Osteocyte (in vitro differentiated cells): ENCODE measurements at regions not wholly inside any gene's neighbourhood (a gene's known extent, or its start where the extent isn't known, plus 50 kb on each side); places are given as distances from the start of the nearest gene placed in this dataset.

ENCODE experiments used
- DNase-seq: peaks from one replicate; pipeline ENCODE4 v3.0.0; 2021; ENCODE audit warnings: mixed read lengths; ENCODE audit not compliant: unreplicated experiment; ENCODE audit errors: extremely low spot score
- H3K27ac Mint-ChIP-seq: one replicate; pipeline ENCODE4 v1.8.0; 2021; ENCODE audit warnings: mild to moderate bottlenecking, mixed read lengths; ENCODE audit not compliant: unreplicated experiment
- H3K27me3 Mint-ChIP-seq: one replicate; pipeline ENCODE4 v1.8.0; 2021; ENCODE audit warnings: mixed read lengths; ENCODE audit not compliant: unreplicated experiment
- H3K36me3 Mint-ChIP-seq: one replicate; pipeline ENCODE4 v1.8.0; 2021; ENCODE audit warnings: mixed read lengths; ENCODE audit not compliant: unreplicated experiment
- H3K4me1 Mint-ChIP-seq: one replicate; pipeline ENCODE4 v1.8.0; 2021; ENCODE audit warnings: mixed read lengths; ENCODE audit not compliant: unreplicated experiment
- H3K4me3 Mint-ChIP-seq: one replicate; pipeline ENCODE4 v1.8.0; 2021; ENCODE audit warnings: mild to moderate bottlenecking, moderate library complexity, mixed read lengths; ENCODE audit not compliant: unreplicated experiment
- H3K9me3 Mint-ChIP-seq: one replicate; pipeline ENCODE4 v1.8.0; 2021; ENCODE audit warnings: mixed read lengths; ENCODE audit not compliant: unreplicated experiment
- TF ChIP-seq, protein P1 (sequence below): fragments of 200-600 bp; sonication (generic); IDR thresholded peaks from 2 replicates; pipeline ENCODE4 v1.5.0; 2021; ENCODE audit warnings: antibody characterized with exemption, mild to moderate bottlenecking, moderate library complexity

DNA sequence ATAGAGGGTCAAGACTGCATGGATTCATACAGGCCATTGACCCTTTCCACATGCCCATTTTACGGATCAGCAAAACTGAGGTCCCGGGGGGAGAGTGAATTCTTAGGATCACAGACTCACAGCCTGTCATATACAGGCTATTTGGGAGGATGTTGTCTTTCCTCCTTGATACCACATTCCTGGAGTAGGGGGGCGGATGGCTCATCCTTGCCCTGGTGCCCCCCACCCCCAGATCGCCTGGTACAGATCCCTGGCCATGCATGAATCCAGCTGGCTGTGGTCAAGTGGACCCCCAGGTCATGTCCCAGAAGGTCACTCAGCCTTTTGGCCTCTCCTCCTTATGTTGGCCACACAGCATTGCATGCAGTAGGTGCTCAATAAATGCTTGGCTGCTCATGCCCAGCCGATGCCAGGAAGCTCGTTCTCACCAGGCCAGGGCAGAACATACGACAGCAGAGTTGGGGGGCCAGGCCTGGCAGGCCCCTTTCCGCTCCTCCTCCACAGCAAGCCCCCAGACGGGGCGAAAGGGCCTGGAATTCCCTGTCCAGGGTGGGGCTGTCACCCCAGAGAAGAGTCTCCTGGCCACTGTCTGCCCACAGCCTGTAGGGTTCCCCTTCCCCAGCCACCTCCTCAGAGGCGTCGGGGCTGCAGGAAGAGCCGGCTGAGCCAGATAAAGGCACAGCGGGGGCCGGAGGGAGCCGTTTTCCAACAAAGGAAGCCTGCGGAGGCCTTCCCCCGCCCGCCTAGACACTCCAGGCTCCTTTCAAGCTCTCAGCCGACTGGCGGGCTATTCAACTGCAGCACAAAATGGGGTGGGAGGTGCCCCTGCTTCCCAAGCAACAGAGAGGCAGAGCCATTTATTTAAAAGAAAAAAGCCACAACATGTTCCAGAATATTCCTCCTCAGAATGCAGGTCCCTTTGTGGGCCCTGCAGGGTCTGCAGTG, 215.7 kb upstream of the CIBAR2 start:
- no peak for DNase-seq
- Mint-ChIP-seq H3K4me3 (no peak overlapping the region), H3K27ac (peak overlapping the region; percentile 67), H3K36me3 (no peaks in the 10 kb centered on the region), H3K4me1 (peaks cover 54% of the 10 kb centered on the region), H3K9me3 (no peaks in the 10 kb centered on the region), H3K27me3 (no peaks in the 10 kb centered on the region)
- TF ChIP-seq, protein P1, sequence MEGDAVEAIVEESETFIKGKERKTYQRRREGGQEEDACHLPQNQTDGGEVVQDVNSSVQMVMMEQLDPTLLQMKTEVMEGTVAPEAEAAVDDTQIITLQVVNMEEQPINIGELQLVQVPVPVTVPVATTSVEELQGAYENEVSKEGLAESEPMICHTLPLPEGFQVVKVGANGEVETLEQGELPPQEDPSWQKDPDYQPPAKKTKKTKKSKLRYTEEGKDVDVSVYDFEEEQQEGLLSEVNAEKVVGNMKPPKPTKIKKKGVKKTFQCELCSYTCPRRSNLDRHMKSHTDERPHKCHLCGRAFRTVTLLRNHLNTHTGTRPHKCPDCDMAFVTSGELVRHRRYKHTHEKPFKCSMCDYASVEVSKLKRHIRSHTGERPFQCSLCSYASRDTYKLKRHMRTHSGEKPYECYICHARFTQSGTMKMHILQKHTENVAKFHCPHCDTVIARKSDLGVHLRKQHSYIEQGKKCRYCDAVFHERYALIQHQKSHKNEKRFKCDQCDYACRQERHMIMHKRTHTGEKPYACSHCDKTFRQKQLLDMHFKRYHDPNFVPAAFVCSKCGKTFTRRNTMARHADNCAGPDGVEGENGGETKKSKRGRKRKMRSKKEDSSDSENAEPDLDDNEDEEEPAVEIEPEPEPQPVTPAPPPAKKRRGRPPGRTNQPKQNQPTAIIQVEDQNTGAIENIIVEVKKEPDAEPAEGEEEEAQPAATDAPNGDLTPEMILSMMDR: no peak

DNA sequence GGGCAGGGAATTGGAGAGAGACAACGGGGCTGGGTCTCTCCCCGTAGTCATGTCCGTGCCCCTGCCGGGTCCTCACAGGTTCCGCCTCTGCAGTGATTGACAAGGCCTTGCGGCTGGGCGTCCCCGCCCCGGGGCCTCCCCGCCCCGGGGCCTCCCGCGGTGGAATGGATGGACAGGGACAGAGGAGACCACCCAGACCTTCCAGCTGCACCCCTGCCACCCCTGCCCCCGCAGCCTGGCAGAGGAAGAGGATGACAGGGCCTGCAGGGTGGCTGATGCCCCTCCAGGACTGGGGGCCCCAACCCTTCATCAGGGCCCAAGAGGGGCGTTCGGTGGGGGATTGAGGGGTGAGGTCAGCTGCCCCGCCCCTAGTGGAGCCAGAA, 216.4 kb upstream of the CIBAR2 start:
- H3K9me3 Mint-ChIP-seq: no peaks in the 10 kb centered on the region
- TF ChIP-seq, protein P1: no peak
- no peaks in the 10 kb centered on the region for H3K27me3 Mint-ChIP-seq
- H3K4me1 Mint-ChIP-seq: peaks cover 51% of the 10 kb centered on the region
- no peak overlapping the region for H3K4me3 Mint-ChIP-seq
- no peaks in the 10 kb centered on the region for H3K36me3 Mint-ChIP-seq
- DNase-seq: no peak
- peak overlapping the region; percentile 67 for H3K27ac Mint-ChIP-seq

DNA sequence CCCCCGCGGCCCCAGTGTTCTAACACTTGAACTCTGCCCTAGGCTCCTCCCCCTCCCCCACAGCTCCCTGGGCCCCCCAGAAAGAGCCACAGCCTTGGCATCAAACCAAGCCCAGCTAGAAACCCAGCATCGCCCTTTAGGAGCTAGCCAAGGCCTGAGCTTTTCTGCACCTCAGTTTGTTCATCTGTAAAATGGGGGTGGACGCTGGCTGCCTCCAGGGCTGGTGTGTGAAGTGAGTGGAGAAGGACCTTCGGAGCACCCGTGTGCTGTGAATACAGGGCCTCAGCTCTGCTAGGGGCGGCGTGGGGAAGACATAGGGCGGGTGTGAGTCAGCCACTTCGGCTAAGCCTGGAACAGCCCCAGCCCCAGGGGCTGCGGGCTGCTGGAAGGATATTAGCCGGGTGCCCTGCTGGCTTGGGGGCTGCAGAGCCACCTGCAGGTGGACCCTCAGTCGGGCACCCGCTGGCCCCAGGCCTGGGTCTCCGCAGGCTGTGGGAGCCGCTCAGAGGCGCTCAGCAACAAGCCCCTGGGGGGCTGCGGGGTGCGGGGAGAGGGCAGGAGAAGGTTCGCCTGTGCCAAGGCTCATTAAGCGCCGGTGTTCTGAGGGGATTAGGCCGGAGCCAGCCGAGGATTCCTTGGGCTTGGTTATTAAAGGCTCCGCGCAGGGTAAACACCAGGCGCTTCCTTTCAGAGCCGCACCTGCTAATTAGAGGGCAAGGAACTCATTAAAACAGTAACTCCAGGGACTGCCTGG, 217.0 kb upstream of the CIBAR2 start:
- Mint-ChIP-seq H3K27ac (peak overlapping the region; percentile 47), H3K4me3 (peak overlapping the region; percentile 14), H3K36me3 (no peaks in the 10 kb centered on the region), H3K9me3 (no peaks in the 10 kb centered on the region), H3K27me3 (no peaks in the 10 kb centered on the region), H3K4me1 (peaks cover 54% of the 10 kb centered on the region)
- TF ChIP-seq, protein P1: no peak
- no peak for DNase-seq

DNA sequence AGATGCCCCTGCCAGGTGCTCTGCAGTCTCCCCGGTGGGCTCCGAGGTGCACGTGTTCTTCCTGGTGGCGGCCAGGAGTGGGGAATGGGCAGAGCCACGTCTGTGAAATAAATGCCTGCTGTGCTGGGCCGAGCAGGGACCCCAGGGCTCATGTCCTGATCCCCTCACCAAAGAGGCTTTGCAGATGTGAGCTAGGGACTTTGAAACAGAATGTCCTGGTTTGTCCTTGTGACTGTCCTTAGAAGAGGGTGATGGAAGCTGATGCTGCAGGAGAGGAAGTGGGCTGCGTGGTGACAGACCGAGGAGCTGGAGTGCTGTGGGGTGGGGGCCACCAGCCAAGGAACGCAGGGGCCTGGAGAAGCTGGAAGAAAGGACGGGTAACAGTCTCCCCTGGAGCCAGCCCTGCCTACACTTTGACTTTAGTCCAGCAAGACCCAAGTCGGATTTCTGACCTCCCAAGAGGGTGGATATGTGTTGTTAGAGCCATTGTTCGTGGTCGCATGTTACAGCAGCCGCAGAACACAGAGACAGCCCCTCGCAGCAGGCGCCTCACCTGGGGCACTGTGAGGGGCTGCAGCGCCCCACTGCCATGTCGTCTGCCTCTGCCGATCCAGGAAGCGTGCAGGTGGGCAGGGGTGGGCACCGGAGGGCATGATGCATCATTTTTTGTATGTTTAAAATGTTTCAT, 217.9 kb upstream of the CIBAR2 start:
- no peak overlapping the region for H3K4me3 Mint-ChIP-seq
- no peaks in the 10 kb centered on the region for H3K9me3 Mint-ChIP-seq
- peaks cover 59% of the 10 kb centered on the region for H3K4me1 Mint-ChIP-seq
- no peaks in the 10 kb centered on the region for H3K27me3 Mint-ChIP-seq
- TF ChIP-seq, protein P1: no peak
- no peak for DNase-seq
- peak overlapping the region; percentile 70 for H3K27ac Mint-ChIP-seq
- no peaks in the 10 kb centered on the region for H3K36me3 Mint-ChIP-seq
